GM12878 (cell line): ENCODE measurements at regions not wholly inside any gene's neighbourhood (a gene's known extent, or its start where the extent isn't known, plus 50 kb on each side); places are given as distances from the start of the nearest gene placed in this dataset.

Experiments
- ATAC-seq: fragments of 200-7000 bp; cut with Tn5 transposase; 3 replicates; pipeline ENCODE4 v1.9.1; 2020; ENCODE audit warnings: mild to moderate bottlenecking, moderate library complexity
- BruUV-seq: library from RNA; stranded (reverse); fragments of 400-500 nt; replicated peaks from 2 replicates; lab custom pipeline; 2021; lab: Mats Ljungman, UMichigan
- CTCF ChIA-PET: fragments of 300-600 bp; sonication (Branson Sonifier 250); formaldehyde crosslinking; extraction: SDS; loops from one replicate; lab custom pipeline; 2021; ENCODE audit warnings: inconsistent platforms; lab: Yijun Ruan, JAX
- POLR2A ChIA-PET: fragments of 350-600 bp; formaldehyde crosslinking; extraction: SDS; loops from one replicate; lab custom pipeline; 2021; ENCODE audit warnings: inconsistent platforms; lab: Charles Lee
- RAD21 ChIA-PET: fragments of 300-600 bp; sonication (Branson Sonifier 250); formaldehyde crosslinking; loops from one replicate; lab custom pipeline; 2023; ENCODE audit warnings: antibody characterized with exemption; ENCODE audit not compliant: unreplicated experiment; lab: Charles Lee
- SMC1A ChIA-PET: fragments of 300-600 bp; sonication (Branson Sonifier 250); formaldehyde crosslinking; loops from one replicate; lab custom pipeline; 2023; ENCODE audit not compliant: unreplicated experiment, uncharacterized antibody; lab: Charles Lee
- DNase-seq: peaks from one replicate; pipeline ENCODE4 v3.0.0-alpha.2; 2011; ENCODE audit warnings: low read depth, low spot score
- FAIRE-seq: peaks from 3 replicates; lab custom pipeline; 2011; peaks lifted over from hg19 to GRCh38; lab: Jason Lieb, UNC
- H2AFZ ChIP-seq: 2 replicates; pipeline ENCODE4 v1.6.0; 2011; ENCODE audit warnings: low read depth, low read length, control low read depth; ENCODE audit not compliant: control insufficient read depth
- H3K27ac ChIP-seq: 2 replicates; pipeline ENCODE4 v1.5.1; 2011; ENCODE audit warnings: control low read depth; ENCODE audit not compliant: control insufficient read depth, insufficient read depth
- H3K27me3 ChIP-seq, 2 experiments: replicated peaks in 1 of 2; 2 replicates each; pipeline versions ENCODE4 v1.6.0 to v1.6.1; 2011; ENCODE audit warnings: low read length in 1 of 2; ENCODE audit not compliant: control insufficient read depth in 2 of 2, insufficient read depth in 2 of 2
- H3K36me3 ChIP-seq, 2 experiments: 2 replicates each; pipeline ENCODE4 v1.5.1; 2011; ENCODE audit warnings: low read length in 1 of 2; ENCODE audit not compliant: control insufficient read depth in 2 of 2, insufficient read depth in 2 of 2
- H3K4me1 ChIP-seq: 2 replicates; pipeline ENCODE4 v1.6.1; 2011; ENCODE audit warnings: mild to moderate bottlenecking, low read length, moderate library complexity, mixed read lengths; ENCODE audit not compliant: control insufficient read depth, insufficient read depth
- H3K4me2 ChIP-seq: 2 replicates; pipeline ENCODE4 v1.6.0; 2011; ENCODE audit warnings: control low read depth; ENCODE audit not compliant: control insufficient read depth, insufficient read depth
- H3K4me3 ChIP-seq: fragments of 200-600 bp; sonication (generic); 2 replicates; pipeline ENCODE4 v1.5.1; 2016
- H3K79me2 ChIP-seq: 2 replicates; pipeline ENCODE4 v1.6.0; 2011; ENCODE audit warnings: low read length; ENCODE audit not compliant: control insufficient read depth, insufficient read depth
- H3K9ac ChIP-seq: 2 replicates; pipeline ENCODE4 v1.8.0; 2011; ENCODE audit warnings: low read length, control low read depth, mixed read lengths; ENCODE audit not compliant: control insufficient read depth, insufficient read depth
- H3K9me3 ChIP-seq: replicated peaks from 3 replicates; pipeline ENCODE4 v1.5.1; 2011; ENCODE audit warnings: mild to moderate bottlenecking, low read length; ENCODE audit not compliant: control insufficient read depth, insufficient read depth
- H4K20me1 ChIP-seq: 2 replicates; pipeline ENCODE4 v1.6.0; 2011; ENCODE audit not compliant: control insufficient read depth, insufficient read depth
- ATF3 ChIP-seq: IDR thresholded peaks from 2 replicates; pipeline ENCODE4 v1.6.1; 2011; ENCODE audit warnings: low read depth, mild to moderate bottlenecking, low read length, moderate library complexity, borderline replicate concordance; ENCODE audit errors: extremely low read depth
- CREB1 ChIP-seq: IDR thresholded peaks from 2 replicates; pipeline ENCODE4 v1.6.1; 2012; ENCODE audit warnings: low read depth, mild to moderate bottlenecking, inconsistent platforms
- EP300 ChIP-seq, 2 experiments: fragments of 150-350 bp in 1 of 2; IDR thresholded peaks; 2 replicates each; pipeline ENCODE4 v1.6.1; 2011 to 2012; ENCODE audit warnings: low read depth in 2 of 2, low read length in 2 of 2, borderline replicate concordance in 1 of 2, improper control_type of control experiment in 1 of 2, inconsistent platforms in 1 of 2; ENCODE audit not compliant: control insufficient read depth in 1 of 2
- EZH2 ChIP-seq: IDR thresholded peaks from 2 replicates; pipeline ENCODE4 v1.6.1; 2012; ENCODE audit warnings: low read depth, mild to moderate bottlenecking, control low read depth, inconsistent platforms, low read length, borderline replicate concordance; ENCODE audit not compliant: control insufficient read depth
- IRF3 ChIP-seq: fragments of 450-650 bp; IDR thresholded peaks from 2 replicates; pipeline ENCODE4 v1.6.1; 2014; ENCODE audit warnings: mild to moderate bottlenecking
- MTA2 ChIP-seq: fragments of 450-650 bp; IDR thresholded peaks from 2 replicates; pipeline ENCODE4 v1.6.1; 2016; ENCODE audit warnings: low read depth, mild to moderate bottlenecking, moderate library complexity
- POU2F2 ChIP-seq: IDR thresholded peaks from 3 replicates; pipeline ENCODE4 v1.6.1; 2011; ENCODE audit warnings: low read depth, mild to moderate bottlenecking, low read length, borderline replicate concordance
- SIX5 ChIP-seq: IDR thresholded peaks from 2 replicates; pipeline ENCODE4 v1.6.1; 2011; ENCODE audit warnings: mild to moderate bottlenecking, low read depth, low read length, moderate library complexity; ENCODE audit not compliant: severe bottlenecking
- SPI1 ChIP-seq: IDR thresholded peaks from 2 replicates; pipeline ENCODE4 v1.6.1; 2011; ENCODE audit warnings: low read depth, mild to moderate bottlenecking, low read length, moderate library complexity, borderline replicate concordance; ENCODE audit not compliant: insufficient read depth
- SRF ChIP-seq, 2 experiments: IDR thresholded peaks; 2 replicates each; pipeline ENCODE4 v1.6.1; 2011; ENCODE audit warnings: low read depth in 2 of 2, low read length in 2 of 2, mild to moderate bottlenecking in 1 of 2, moderate library complexity in 1 of 2
- STAT3 ChIP-seq: IDR thresholded peaks from 2 replicates; pipeline ENCODE4 v1.6.1; 2011; ENCODE audit warnings: low read depth, low read length, improper control_type of control experiment
- TAF1 ChIP-seq: IDR thresholded peaks from 2 replicates; pipeline ENCODE4 v1.6.1; 2011; ENCODE audit warnings: mild to moderate bottlenecking, low read depth, low read length, borderline replicate concordance
- ZBTB40 ChIP-seq: fragments of 450-650 bp; IDR thresholded peaks from 2 replicates; pipeline ENCODE4 v1.6.1; 2016; ENCODE audit warnings: mild to moderate bottlenecking, moderate library complexity, borderline replicate concordance
- ZNF217 ChIP-seq: fragments of 450-650 bp; IDR thresholded peaks from 2 replicates; pipeline ENCODE4 v1.6.1; 2017; ENCODE audit warnings: antibody characterized with exemption, mild to moderate bottlenecking
- ZNF687 ChIP-seq: fragments of 450-650 bp; IDR thresholded peaks from 2 replicates; pipeline ENCODE4 v1.6.1; 2017; ENCODE audit warnings: mild to moderate bottlenecking, moderate library complexity
- WGBS: methylation state at CpG from one replicate; pipeline ENCODE4 v1.1.6; 2016; ENCODE audit warnings: low lambda C conversion rate; ENCODE audit not compliant: insufficient replicate concordance, insufficient coverage; ENCODE audit errors: missing lambda C conversion rate; 5-methylcytosine and 5-hydroxymethylcytosine counted together
- in situ Hi-C: fragments of 300-500 bp; cut with MboI; formaldehyde crosslinking; loops from 9 replicates; pipeline ENCODE4 v1.14.3; 2018; ENCODE audit warnings: mixed read lengths
- intact Hi-C: fragments of 100-400 bp; cut with micrococcal nuclease; formaldehyde crosslinking; loops from one replicate; pipeline ENCODE4 v1.14.2; 2022; ENCODE audit not compliant: unreplicated experiment

- FAIRE-seq (no peak), ATAC-seq (no peak), DNase-seq (no peak)
- no peaks in the 10 kb centered on the region for H3K4me1 ChIP-seq
- in situ Hi-C loops, result no loop called here
- no peak overlapping the region for H3K27ac ChIP-seq
- no peaks in the 10 kb centered on the region; a peak in 1 of 4 replicates for H3K27me3 ChIP-seq
- ChIA-PET RAD21 (no interaction called here), SMC1A (no interaction called here), POLR2A (no interaction called here), CTCF (interaction anchor here (0.6 kb wide), 1 partner anchor 1224 kb away, joined by 3 read pairs; no protein-coding TSS in a partner anchor)
- intact Hi-C loops, result no loop called here
- WGBS, result 43% methylated on average over 5 of the region's 5 CpGs
- H3K4me2 ChIP-seq, result no peak overlapping the region
- no peaks in the 10 kb centered on the region for H3K79me2 ChIP-seq
- H3K4me3 ChIP-seq, result no peak overlapping the region
- H3K36me3 ChIP-seq, result no peaks in the 10 kb centered on the region
- H2AFZ ChIP-seq, result no peak overlapping the region
- BruUV-seq, result no TSS peak
- H3K9me3 ChIP-seq, result no peaks in the 10 kb centered on the region
- no peaks in the 10 kb centered on the region for H4K20me1 ChIP-seq
- no peak overlapping the region for H3K9ac ChIP-seq
- TF ChIP-seq SIX5, result no peak
- no peak for TF ChIP-seq ATF3
- no peak for TF ChIP-seq TAF1
- TF ChIP-seq POU2F2, result no peak
- no peak for TF ChIP-seq ZBTB40
- no peak for TF ChIP-seq ZNF687
- TF ChIP-seq IRF3, result no peak
- no peak for TF ChIP-seq ZNF217
- no peak for TF ChIP-seq EZH2
- TF ChIP-seq EP300 (IDR thresholded peaks at IDR 0.05; ENCODE audit: borderline replicate concordance in 1 of 2, control insufficient read depth in 1 of 2, low read depth in 2 of 2, low read length in 2 of 2), result no peak
- no peak for TF ChIP-seq CREB1
- TF ChIP-seq MTA2, result no peak
- TF ChIP-seq STAT3, result no peak
- TF ChIP-seq SRF (IDR thresholded peaks at IDR 0.05; ENCODE audit: low read depth in 2 of 2, low read length in 2 of 2), result no peak
- no peak for TF ChIP-seq SPI1
Measured at GRCh38 chr2:196514641-196515040, 124.9 kb upstream of the CCDC150 start.
